HG03280 (cell line): ENCODE measurements at regions not wholly inside any gene's neighbourhood (a gene's known extent, or its start where the extent isn't known, plus 50 kb on each side); places are given as distances from the start of the nearest gene placed in this dataset.

Experiments used
- ATAC-seq: cut with Tn5 transposase; IDR thresholded peaks from one replicate; pipeline ENCODE4 v1.9.1; 2021; ENCODE audit warnings: mild to moderate bottlenecking, moderate library complexity; ENCODE audit not compliant: unreplicated experiment

GRCh38 chr1:47696737-47697441, 259.0 kb downstream of the FOXD2 start:
- ATAC-seq = no peak

DNA sequence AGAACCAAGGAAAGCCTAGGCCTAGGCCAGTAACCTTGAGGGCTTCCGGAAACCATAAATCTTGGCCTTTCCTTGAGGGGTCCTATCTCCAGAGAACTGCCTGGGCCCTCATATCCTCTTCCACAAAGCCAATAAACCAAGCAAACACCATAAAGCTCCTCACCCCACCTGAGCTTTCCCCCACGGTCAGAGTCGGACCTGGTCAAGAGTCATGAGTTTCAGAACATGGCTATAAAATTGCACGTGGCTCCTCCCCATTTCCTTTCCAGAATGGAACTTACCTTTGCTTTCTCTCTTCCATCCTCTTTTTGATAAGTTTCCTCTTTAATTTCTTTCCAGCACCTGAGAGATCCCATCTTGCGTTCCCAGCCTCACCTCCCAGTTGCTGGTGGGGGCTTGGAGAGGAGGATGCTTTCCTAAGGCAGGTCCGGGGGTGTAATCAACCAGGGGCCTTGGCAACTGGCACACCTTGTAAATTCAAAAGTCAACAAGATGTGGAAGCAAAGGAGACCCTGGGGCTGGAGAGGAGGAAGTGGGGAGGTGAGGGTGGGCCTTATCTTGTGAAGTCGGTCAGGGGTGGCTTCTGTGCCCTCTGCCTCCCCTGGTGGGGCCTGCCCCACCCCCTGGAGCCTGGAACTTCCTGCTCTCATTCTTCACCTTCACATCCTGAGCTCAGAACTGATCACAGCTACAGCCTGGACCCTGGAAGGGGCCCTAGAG, 259.9 kb downstream of the FOXD2 start:
- ATAC-seq = no peak

DNA sequence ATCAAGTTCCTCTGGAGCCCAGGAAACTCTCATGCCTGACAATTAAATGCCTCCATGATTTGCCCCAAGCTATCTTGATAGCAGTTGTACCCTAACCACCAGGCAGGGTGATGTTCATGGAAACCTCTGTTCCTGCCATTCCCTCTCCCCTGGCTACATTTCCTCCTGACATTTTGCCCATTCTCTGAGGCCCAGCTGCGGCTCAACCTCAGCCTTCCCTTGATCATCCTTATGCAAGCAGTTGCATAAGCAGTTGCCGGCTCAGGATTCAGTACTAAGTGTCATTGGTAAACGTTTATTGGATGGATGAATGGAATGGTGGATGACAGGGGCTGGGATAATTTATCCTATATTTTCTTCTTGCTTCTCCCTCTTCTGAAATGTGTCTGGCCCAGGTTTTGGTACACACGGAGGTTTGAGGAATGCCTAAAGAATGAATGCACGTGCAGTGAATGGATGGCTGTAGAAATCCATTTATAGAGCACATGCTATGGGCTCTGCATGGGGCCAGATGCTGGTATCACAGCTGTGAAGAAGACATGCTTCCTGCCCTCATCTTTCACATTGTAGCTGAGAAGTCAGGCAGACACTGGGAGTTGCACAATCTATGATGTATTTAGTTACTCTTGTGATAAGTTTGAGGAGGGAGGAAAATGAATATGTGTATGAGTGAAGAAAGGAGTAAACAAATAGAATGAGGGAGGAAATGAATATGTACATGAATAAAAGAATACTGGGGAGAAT, 261.8 kb downstream of the FOXD2 start:
- no peak for ATAC-seq

- no peak for ATAC-seq
Measured at GRCh38 chr1:47701283-47701682, 263.4 kb downstream of the FOXD2 start.

DNA sequence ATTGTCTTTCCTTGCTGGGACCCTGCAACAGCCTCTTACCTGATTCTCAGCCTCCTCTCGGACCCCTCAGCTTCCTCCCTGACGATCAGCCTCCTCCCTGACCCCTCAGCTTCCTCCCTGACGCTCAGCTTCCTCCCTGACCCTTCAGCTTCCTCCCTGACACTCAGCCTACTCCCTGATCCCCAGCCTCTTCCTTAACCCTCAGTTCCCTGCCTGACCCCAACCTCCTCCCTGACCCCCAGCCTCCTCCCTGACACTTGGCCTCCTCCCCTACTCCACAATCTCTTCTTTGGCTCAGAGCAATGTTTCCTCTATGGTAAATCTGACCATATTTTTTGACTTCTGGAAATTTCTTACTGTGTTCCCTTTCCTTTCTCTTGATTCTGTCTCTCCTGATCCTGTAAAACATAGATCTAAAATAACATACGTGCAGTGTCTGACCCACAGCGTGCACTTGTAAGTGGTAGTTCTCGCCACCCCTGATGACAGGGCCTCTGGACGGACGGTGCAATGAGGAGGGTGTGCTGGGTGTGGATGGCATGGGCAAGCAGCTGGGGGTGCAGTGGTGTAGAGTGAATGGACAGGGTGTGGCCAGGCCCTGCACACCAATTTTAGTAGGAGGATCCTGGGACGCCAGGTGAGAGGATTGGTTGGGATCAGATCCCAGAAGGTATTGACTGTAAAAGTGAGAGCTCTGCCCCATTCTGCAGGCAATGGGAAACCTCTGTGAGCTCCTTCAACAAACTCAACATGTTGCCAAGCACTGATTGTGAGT, 264.1 kb downstream of the FOXD2 start:
- ATAC-seq = no peak

DNA sequence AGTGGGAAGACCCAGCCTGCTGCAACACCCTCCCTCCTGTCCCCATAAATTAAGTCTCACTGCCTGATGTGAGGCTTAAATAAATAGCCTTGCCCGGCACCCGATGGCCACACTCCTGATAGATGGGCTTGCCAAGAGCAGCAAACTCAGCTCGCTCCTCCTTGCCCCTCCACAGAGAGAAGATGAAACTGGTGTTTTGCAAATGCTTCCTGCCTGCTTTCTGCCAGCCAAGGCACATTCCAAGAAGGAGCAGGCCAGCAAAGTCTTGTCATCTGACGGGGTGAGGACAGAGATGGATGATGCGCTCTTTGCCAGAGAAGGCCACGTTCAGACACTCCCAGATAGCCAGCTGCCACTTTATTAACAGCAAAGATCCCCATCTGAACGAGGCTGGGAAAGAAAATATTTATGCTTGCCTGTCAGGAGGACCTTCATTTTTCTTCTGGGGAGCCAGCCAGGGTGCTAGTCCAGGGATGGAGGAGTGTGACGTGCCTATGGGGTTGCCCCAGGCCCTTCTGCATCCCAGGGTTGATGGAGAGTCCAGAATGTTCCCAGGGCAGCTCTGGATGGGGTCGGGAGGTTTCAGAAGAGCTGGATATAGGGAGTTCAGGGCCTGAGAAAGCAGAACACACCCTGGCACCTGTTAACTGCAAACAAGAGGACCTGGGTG, 265.4 kb downstream of the FOXD2 start:
- ATAC-seq = no peak

GRCh38 chr1:47703981-47704596, 266.2 kb downstream of the FOXD2 start:
- no peak for ATAC-seq

DNA sequence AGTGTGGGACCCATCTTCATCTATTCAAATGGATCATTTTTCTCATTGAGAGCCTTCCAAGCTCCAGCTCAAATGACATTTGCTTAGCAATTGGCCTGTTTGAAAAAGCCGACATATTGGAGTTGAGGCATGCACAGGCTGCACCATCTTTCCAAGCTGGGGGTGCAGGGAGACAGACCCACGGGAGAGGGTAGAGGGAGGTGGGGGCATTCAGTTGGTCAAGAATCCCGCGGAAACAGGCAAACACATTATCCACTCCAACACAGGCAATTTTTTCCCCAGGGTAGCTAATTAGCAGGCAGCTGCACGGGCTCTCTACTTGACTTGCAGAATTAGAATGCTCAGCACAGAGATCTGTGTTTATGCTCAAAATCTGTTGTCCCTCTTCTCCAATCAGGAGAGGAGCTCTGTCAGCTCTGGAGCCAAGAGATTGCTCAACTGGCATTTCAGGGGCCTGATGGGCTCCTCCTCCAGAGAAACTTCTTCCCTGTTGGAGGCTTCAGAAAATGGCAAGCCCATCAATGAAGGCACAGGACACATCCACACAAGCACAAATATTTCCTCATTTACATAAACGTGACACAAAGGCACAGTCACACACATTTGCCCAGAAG, 267.8 kb downstream of the FOXD2 start:
- ATAC-seq = no peak

GRCh38 chr1:47707503-47707902, 269.7 kb downstream of the FOXD2 start:
- no peak for ATAC-seq

DNA sequence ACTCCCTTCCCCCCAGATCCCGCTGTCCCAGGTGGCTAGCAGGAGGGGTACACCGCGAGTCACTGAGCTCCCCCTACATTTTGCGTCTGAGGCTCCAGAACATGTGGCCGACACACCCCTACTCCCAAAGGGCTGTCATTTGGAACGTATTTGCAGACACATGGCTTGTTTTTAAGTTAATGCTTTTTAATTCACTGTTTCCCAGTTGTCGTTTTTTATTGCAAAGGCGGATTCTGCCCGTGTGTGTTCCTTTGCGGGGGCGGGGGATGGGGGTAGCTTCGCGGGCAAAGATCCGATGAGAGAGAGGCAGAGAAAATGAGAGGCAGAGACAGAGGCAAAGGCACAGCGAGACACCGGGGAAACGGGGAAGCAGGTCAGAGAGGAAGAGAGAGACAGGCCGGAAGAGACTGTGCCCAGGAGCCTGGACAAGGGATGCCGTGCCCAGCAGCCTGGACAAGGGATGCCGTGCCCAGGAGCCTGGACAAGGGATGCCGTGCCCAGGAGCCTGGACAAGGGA, 270.2 kb downstream of the FOXD2 start:
- ATAC-seq = no peak

DNA sequence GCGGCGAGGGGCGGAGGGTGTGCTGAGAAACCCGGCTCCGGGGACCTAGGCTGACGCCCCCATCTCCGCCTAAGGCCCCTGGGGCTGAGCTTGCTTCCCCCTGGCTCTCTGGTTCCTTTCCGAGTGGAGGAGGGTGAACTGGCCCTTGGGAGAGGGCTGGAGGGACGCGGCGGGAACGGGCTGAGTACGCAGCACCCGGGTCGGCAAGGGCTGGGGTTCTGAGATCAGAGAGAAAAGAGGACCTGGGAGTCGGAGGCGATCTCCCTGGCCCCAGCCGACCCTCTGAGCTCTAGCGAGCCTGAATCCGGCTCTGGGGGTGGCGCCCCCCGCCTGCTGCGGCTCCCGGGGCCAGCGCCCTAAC, 270.8 kb downstream of the FOXD2 start:
- ATAC-seq = no peak

GRCh38 chr1:47709019-47709871, 271.4 kb downstream of the FOXD2 start:
- ATAC-seq = no peak

GRCh38 chr1:47709872-47710231, 272.0 kb downstream of the FOXD2 start:
- no peak for ATAC-seq

GRCh38 chr1:47710329-47711071, 272.7 kb downstream of the FOXD2 start:
- no peak for ATAC-seq
